Esophagus mucosa (tissue), 1 donor: ENCODE measurements at regions not wholly inside any gene's neighbourhood (a gene's known extent, or its start where the extent isn't known, plus 50 kb on each side); places are given as distances from the start of the nearest gene placed in this dataset.

Experiments used
- ATAC-seq: fragments of 200-7000 bp; cut with Tn5 transposase; one replicate; pipeline ENCODE4 v1.9.1; 2020
- donor health status: DM: yes; HTN: yes; CAD: no.

- no peak for ATAC-seq
Observed at GRCh38 chr12:97275728-97276590, 186.6 kb upstream of the RMST start.

- ATAC-seq = no peak
Observed at GRCh38 chr12:97276661-97277429, 185.8 kb upstream of the RMST start.

- ATAC-seq = no peak
Observed at GRCh38 chr12:97283297-97283696, 179.3 kb upstream of the RMST start.

- no peak for ATAC-seq
Observed at GRCh38 chr12:97288531-97288930, 174.1 kb upstream of the RMST start.

DNA sequence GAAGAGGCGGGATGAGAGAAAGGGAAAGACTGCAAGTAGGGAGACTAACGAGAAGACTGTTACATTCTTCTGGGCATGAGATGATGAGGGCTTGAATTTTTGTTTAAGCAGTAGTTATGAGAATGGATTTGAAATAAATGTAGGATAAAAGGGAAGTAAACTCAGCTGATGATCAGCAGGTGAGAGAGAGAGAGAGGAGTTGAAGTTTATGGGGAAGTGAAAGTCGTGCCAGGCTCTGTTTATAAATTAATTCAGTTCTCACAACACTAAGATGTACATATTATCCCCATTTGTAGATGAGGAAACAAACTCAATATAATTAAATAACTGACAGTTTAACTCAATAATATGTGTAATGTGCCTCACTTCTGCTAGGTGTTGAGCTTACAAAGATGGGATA, 170.0 kb upstream of the RMST start:
- no peak for ATAC-seq

DNA sequence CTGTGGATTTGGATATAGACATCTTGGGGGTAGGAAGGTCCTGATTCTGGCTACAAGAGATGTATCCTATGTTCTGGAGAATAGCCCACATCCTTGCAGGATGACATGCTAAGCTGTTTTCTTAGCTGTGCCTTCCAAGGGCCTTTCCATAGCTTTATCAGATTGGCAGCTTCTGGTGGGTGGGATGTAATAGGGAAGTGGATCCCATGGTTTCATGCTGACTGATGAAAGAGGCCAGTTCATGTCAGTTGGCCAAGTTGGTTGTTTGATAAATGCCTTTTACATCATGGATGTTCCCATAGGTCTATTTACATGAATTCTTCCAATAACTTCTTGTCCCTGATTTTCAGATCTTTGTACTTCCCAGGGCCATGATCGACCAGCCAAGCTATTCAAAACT, 169.1 kb upstream of the RMST start:
- no peak for ATAC-seq

GRCh38 chr12:97299847-97300246, 162.8 kb upstream of the RMST start:
- ATAC-seq = no peak

DNA sequence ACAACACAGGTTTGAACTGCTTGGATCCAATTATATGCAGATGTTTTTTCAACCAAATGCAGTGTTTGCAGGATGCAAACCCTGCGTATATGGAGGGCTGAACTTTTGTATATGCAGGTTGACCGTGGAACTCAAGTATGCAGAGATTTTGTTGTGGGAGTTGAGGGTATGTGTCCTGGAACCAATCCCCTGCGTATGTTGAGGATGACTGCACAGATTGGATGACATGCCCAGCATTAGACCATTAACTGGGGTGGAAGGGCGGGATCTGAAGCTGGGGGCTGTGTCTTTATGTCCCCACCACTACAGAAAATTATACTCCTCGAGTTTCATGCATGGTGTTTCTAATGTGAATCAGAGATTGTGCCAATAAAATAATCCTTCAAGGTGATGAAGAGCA, 162.2 kb upstream of the RMST start:
- ATAC-seq = no peak

DNA sequence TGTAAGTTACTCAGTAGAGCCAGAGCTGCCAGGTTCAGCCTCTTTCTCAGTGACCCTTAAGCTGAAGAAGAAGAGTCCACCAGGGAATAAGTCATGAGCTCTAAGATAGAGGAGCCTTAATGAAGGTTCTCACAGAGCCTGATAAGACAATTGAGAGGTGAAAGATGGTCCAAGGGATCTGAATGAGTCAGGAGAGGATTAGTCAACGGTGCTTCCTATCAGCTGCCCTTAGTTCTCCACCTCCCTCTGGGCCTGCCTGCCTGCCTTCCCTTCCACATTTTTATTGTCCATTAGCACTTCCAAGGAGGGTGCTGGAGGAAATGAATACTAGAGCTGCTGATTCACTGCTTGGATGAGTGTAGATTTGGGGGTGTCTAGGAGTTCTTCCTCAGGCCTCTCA, 161.7 kb upstream of the RMST start:
- ATAC-seq = no peak

- ATAC-seq = no peak
Observed at GRCh38 chr12:97301576-97301975, 161.0 kb upstream of the RMST start.

DNA sequence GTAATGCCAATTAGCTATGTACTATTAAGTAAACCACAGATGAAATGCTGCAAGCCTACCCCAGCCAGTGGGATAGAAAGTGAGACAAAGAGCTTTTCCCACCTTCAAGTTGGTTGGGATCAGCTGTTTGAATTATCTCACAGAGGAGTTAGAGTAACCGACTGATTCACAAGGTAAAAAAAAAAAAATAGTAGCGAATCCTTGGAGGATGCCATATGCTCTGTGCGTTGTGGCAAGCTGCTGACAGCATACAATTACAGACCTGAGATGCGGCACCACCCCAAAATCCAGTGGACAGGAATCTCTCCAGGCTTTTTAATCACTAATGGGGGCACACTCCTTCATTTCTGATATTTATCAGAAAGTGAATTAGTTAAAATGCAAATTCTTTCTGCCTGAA, 157.0 kb upstream of the RMST start:
- ATAC-seq = no peak

DNA sequence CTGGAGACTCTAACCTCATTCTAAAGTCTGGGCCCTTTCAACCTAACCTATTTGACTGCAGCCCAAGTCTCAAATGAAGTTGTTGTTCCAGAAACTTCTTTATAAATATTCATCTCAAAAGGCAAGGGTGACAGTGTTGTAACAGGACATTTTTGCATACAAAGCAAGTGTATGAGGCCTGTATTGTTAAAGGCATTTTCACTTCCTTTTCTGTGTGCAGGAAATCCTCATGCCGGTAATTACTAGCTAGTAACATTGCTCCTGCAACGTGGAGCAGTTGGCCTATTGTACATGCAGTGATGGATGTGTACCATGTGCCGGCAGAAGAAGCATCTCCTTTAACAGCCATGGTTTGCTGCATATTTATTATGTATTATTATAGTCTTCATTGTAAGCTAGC, 156.5 kb upstream of the RMST start:
- no peak for ATAC-seq

DNA sequence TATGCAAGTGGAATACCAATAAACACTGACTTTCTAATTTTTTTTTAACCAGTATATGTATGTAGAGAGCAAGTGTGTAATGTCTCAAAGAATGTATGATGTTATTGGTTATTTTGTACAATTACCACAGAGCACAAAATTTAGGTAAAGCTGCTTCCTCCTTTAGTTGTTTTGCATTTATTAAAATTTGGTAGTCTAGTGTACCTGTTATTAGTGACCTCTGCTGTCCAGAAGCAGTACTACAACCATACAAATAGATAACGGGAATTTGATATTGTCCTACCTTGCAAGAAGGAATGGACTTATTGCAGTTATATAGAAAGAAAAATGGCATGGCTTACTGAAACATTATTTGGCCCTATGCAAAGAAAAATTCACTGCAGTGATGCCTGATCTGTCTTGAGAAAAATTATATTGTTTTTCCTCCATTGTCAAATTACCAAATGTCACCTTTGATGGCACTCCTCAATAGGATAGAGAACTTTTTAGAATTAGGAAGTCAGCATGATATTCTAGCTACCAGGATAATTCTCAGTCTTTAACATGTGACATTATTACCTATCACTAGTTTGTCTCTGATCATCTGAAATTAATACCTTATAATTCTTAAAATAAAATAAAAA, 153.9 kb upstream of the RMST start:
- peak; percentile 71 for ATAC-seq

DNA sequence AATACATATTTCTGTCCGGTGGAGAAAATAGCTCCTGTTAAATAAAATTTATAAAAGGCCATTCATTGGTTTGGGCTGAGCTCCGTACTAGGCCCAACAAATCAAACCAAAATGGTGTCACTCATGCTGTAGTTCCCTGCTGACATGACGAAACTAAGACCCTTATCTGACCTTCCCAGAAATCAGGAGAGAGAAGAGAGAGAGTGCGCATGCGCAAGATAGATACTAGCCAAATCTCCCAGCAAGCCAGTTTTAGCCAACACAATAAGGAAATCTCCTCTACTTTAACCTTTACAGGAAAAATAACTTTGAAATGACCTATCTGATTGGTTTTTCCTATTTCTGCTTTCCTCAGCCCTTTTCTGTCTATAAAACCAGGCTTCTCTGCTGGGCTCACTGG, 152.7 kb upstream of the RMST start:
- no peak for ATAC-seq

- no peak for ATAC-seq
Observed at GRCh38 chr12:97312570-97313135, 150.0 kb upstream of the RMST start.

- no peak for ATAC-seq
Observed at GRCh38 chr12:97313471-97314190, 149.0 kb upstream of the RMST start.

- no peak for ATAC-seq
Observed at GRCh38 chr12:97316321-97316720, 146.3 kb upstream of the RMST start.

DNA sequence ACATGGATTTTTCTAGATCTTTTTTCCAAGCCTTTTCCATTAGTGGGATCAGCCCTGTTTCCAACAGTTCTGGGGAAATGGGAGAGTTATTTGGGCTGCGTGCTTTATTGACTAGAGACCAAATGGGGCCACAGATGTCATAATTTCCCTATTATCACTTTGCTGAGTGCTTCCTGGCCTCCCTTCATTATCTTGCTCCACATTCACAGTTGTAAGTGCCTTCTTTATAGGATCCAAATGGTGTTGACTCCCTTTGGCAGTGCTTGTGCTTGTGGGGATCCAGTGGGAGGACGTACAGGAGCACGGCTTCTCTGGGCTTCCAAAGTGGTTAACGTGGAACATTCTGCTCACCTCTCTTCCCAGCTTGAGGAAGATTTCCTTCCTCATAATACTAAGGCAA, 141.0 kb upstream of the RMST start:
- ATAC-seq = no peak

- ATAC-seq = no peak
Observed at GRCh38 chr12:97322388-97322787, 140.2 kb upstream of the RMST start.

DNA sequence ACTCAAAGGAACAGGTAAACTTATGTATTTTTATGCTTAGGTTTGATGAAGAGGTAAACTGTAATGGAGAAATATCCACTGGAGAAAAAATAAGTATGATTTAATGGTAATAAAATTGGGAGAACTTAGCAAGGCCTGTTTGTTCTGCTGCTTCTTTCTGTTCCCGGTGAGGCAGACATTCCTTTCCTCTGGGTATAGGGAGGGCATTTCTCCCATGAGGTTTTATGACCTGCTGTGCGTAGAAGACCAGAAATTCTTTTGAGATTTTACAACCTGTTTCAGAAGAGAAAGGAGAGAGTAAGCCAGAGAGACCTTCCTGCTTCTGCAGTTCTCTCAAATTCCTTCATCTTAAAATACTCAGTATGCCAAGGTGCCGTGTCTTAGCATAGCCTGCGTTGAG, 139.4 kb upstream of the RMST start:
- ATAC-seq = no peak

GRCh38 chr12:97324471-97324870, 138.1 kb upstream of the RMST start:
- ATAC-seq = no peak

DNA sequence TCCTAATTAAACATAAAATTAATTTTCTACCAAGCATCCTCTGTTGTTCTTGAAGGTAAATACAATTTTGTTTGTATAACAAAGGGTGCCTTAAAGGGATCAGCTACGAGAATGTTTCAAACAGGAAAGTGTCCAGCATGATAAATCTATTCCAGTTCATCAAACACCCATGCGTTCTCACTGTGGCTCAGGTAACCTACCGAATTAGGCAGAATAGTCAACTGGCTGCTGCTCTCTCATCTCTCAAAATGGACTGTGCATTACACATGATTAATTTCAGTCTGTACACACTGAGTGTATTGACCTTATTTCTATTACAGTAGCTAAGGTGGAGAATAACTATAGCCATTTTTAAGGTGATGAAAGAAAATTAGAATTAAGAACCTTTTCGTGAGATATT, 127.5 kb upstream of the RMST start:
- no peak for ATAC-seq
